H1 (cell line): ENCODE measurements at regions not wholly inside any gene's neighbourhood (a gene's known extent, or its start where the extent isn't known, plus 50 kb on each side); places are given as distances from the start of the nearest gene placed in this dataset.

Experiments used
- CTCF ChIA-PET: fragments of 300-600 bp; sonication (Branson Sonifier 250); formaldehyde crosslinking; loops from one replicate; lab custom pipeline; 2021; ENCODE audit not compliant: partially characterized antibody; lab: Charles Lee
- POLR2A ChIA-PET: fragments of 300-600 bp; sonication (Branson Sonifier 250); formaldehyde crosslinking; loops from one replicate; lab custom pipeline; 2021; ENCODE audit warnings: inconsistent platforms; ENCODE audit not compliant: partially characterized antibody; lab: Charles Lee
- DNase-seq, 2 experiments: peaks; one replicate each; pipeline versions ENCODE4 v3.0.0 to v3.0.0-alpha.2; 2010 to 2022; ENCODE audit warnings: low spot score in 2 of 2, low read depth in 1 of 2, mixed read lengths in 1 of 2
- FAIRE-seq: peaks from 2 replicates; lab custom pipeline; 2011; peaks lifted over from hg19 to GRCh38; lab: Jason Lieb, UNC
- H2AFZ ChIP-seq: 2 replicates; pipeline ENCODE4 v1.8.1; 2012; ENCODE audit warnings: low read length, inconsistent platforms
- H2AK5ac ChIP-seq: 2 replicates; pipeline ENCODE4 v1.6.1; 2013; ENCODE audit warnings: low read depth, low read length
- H2BK120ac ChIP-seq: replicated peaks from 2 replicates; pipeline ENCODE3; 2013; ENCODE audit warnings: low read depth, low read length, inconsistent platforms
- H2BK12ac ChIP-seq: 2 replicates; pipeline ENCODE4 v1.6.1; 2013; ENCODE audit warnings: low read depth, low read length
- H2BK15ac ChIP-seq: 2 replicates; pipeline ENCODE4 v1.6.1; 2013; ENCODE audit warnings: low read length
- H2BK20ac ChIP-seq: 2 replicates; pipeline ENCODE4 v1.6.1; 2013; ENCODE audit warnings: low read length
- H2BK5ac ChIP-seq: 2 replicates; pipeline ENCODE4 v1.6.1; 2013; ENCODE audit warnings: low read depth, low read length
- H3K14ac ChIP-seq: 2 replicates; pipeline ENCODE4 v1.6.1; 2013; ENCODE audit warnings: inconsistent platforms; ENCODE audit not compliant: insufficient read length
- H3K18ac ChIP-seq: 2 replicates; pipeline ENCODE4 v1.6.1; 2013; ENCODE audit warnings: low read length; ENCODE audit errors: extremely low read depth
- H3K23ac ChIP-seq: 2 replicates; pipeline ENCODE4 v1.6.1; 2013; ENCODE audit warnings: inconsistent platforms; ENCODE audit not compliant: insufficient read length
- H3K23me2 ChIP-seq: 2 replicates; pipeline ENCODE4 v1.6.1; 2013; ENCODE audit warnings: low read depth, low read length
- H3K27ac ChIP-seq: 2 replicates; pipeline ENCODE4 v1.6.1; 2011; ENCODE audit warnings: low read depth, low read length, inconsistent platforms
- H3K27me3 ChIP-seq, 4 experiments: replicated peaks in 1 of 4; 1 replicate in 1 of 4; 2 replicates in 3 of 4; pipeline versions ENCODE4 v1.6.1 to v1.8.1; 2011 to 2013; ENCODE audit warnings: low read length in 3 of 4, mild to moderate bottlenecking in 3 of 4, inconsistent platforms in 2 of 4, mixed read lengths in 2 of 4, moderate library complexity in 1 of 4; ENCODE audit not compliant: control insufficient read depth in 3 of 4, insufficient read depth in 3 of 4; ENCODE audit errors: extremely low read depth in 1 of 4
- H3K36me3 ChIP-seq, 4 experiments: 2 replicates each; pipeline versions ENCODE4 v1.6.1 to v1.8.1; 2011 to 2013; ENCODE audit warnings: mild to moderate bottlenecking in 4 of 4, low read length in 3 of 4, moderate library complexity in 2 of 4, control low read depth in 1 of 4, inconsistent platforms in 1 of 4; ENCODE audit not compliant: insufficient read depth in 4 of 4, control insufficient read depth in 2 of 4
- H3K4ac ChIP-seq: replicated peaks from 2 replicates; pipeline ENCODE3; 2013; ENCODE audit warnings: low read length, low read depth, mixed read lengths, inconsistent platforms; ENCODE audit not compliant: insufficient read length
- H3K4me1 ChIP-seq, 4 experiments: replicated peaks in 1 of 4; 1 replicate in 1 of 4; 2 replicates in 3 of 4; pipeline versions ENCODE4 v1.6.1 to v1.8.1; 2011 to 2013; ENCODE audit warnings: low read length in 3 of 4, inconsistent platforms in 2 of 4, mixed read lengths in 1 of 4; ENCODE audit not compliant: insufficient read depth in 4 of 4, control insufficient read depth in 3 of 4
- H3K4me2 ChIP-seq, 2 experiments: 2 replicates each; pipeline versions ENCODE4 v1.6.1 to v1.8.1; 2011 to 2013; ENCODE audit warnings: low read depth in 2 of 2, low read length in 2 of 2, control low read depth in 1 of 2, inconsistent platforms in 1 of 2, mild to moderate bottlenecking in 1 of 2; ENCODE audit not compliant: insufficient read depth in 1 of 2
- H3K4me3 ChIP-seq, 4 experiments: fragments of 200-600, 300-600 bp in 1 of 4; sonication (generic), shearing (Covaris generic), sonication (Bioruptor Twin) in 1 of 4; 2 replicates each; pipeline versions ENCODE4 v1.5.1 to v1.8.1; 2011 to 2016; ENCODE audit warnings: low read length in 4 of 4, low read depth in 3 of 4, control low read depth in 2 of 4, inconsistent platforms in 2 of 4, mild to moderate bottlenecking in 2 of 4, mixed read lengths in 1 of 4, moderate library complexity in 1 of 4; ENCODE audit not compliant: insufficient read depth in 2 of 4; ENCODE audit errors: extremely low read depth in 1 of 4
- H3K56ac ChIP-seq: replicated peaks from 2 replicates; pipeline ENCODE3; 2013; ENCODE audit warnings: low read depth, mild to moderate bottlenecking, mixed read lengths, low read length, inconsistent platforms; ENCODE audit not compliant: insufficient read length
- H3K79me1 ChIP-seq: 2 replicates; pipeline ENCODE4 v1.6.1; 2013; ENCODE audit warnings: low read depth, low read length, control low read depth
- H3K79me2 ChIP-seq, 2 experiments: 2 replicates each; pipeline versions ENCODE4 v1.6.1 to v1.8.1; 2012 to 2013; ENCODE audit warnings: low read length in 2 of 2, mild to moderate bottlenecking in 2 of 2, inconsistent platforms in 1 of 2; ENCODE audit not compliant: insufficient read depth in 2 of 2, control insufficient read depth in 1 of 2
- H3K9ac ChIP-seq, 4 experiments: replicated peaks in 1 of 4; 1 replicate in 1 of 4; 2 replicates in 3 of 4; pipeline versions ENCODE4 v1.6.1 to v1.8.1; 2011 to 2013; ENCODE audit warnings: low read depth in 3 of 4, low read length in 3 of 4, control low read depth in 2 of 4, mild to moderate bottlenecking in 2 of 4, moderate library complexity in 2 of 4, inconsistent platforms in 1 of 4; ENCODE audit errors: extremely low read depth in 1 of 4
- H3K9me3 ChIP-seq, 2 experiments: 2 replicates each; pipeline versions ENCODE4 v1.6.1 to v1.8.1; 2012 to 2013; ENCODE audit warnings: mild to moderate bottlenecking in 2 of 2, moderate library complexity in 2 of 2, control low read depth in 1 of 2, inconsistent platforms in 1 of 2, low read depth in 1 of 2, low read length in 1 of 2, mixed read lengths in 1 of 2; ENCODE audit not compliant: insufficient read depth in 2 of 2
- H4K20me1 ChIP-seq, 2 experiments: replicated peaks in 1 of 2; 2 replicates each; pipeline versions ENCODE3 to v1.8.1; 2011 to 2013; ENCODE audit warnings: inconsistent platforms in 2 of 2, low read length in 2 of 2, mild to moderate bottlenecking in 1 of 2; ENCODE audit not compliant: insufficient read depth in 2 of 2, control insufficient read depth in 1 of 2
- H4K5ac ChIP-seq: 2 replicates; pipeline ENCODE4 v1.6.1; 2013; ENCODE audit warnings: low read length, low read depth, mixed read lengths, inconsistent platforms; ENCODE audit not compliant: insufficient read length
- H4K8ac ChIP-seq: 2 replicates; pipeline ENCODE4 v1.8.0; 2013; ENCODE audit warnings: mild to moderate bottlenecking, moderate library complexity, low read length, inconsistent platforms; ENCODE audit not compliant: insufficient read depth; ENCODE audit errors: extremely low read depth
- H4K91ac ChIP-seq: replicated peaks from 2 replicates; pipeline ENCODE3; 2013; ENCODE audit warnings: low read length, mixed read lengths, inconsistent platforms; ENCODE audit not compliant: insufficient read length
- BRCA1 ChIP-seq: IDR thresholded peaks from 2 replicates; pipeline ENCODE4 v1.6.1; 2012; ENCODE audit warnings: low read depth, low read length, improper control_type of control experiment
- JUND ChIP-seq: IDR thresholded peaks from 2 replicates; pipeline ENCODE4 v1.6.1; 2011; ENCODE audit warnings: mild to moderate bottlenecking, improper control_type of control experiment, low read length
- SRF ChIP-seq: IDR thresholded peaks from 2 replicates; pipeline ENCODE4 v1.6.1; 2011; ENCODE audit warnings: mild to moderate bottlenecking, low read depth, low read length, moderate library complexity
- TBP ChIP-seq: IDR thresholded peaks from 2 replicates; pipeline ENCODE4 v1.6.1; 2011; ENCODE audit warnings: low read depth, low read length, improper control_type of control experiment
- WGBS, 2 experiments: shearing (Covaris generic) in 1 of 2; methylation state at CpG; one replicate each; pipeline versions ENCODE4 v1.1.6 to v1.1.7; 2013 to 2015; ENCODE audit warnings: low lambda C conversion rate in 2 of 2, mixed read lengths in 2 of 2, inconsistent platforms in 1 of 2, low coverage in 1 of 2, missing lambda C conversion rate in 1 of 2; ENCODE audit not compliant: insufficient replicate concordance in 2 of 2, insufficient coverage in 1 of 2, insufficient read length in 1 of 2; ENCODE audit errors: extremely low coverage in 1 of 2, missing lambda C conversion rate in 1 of 2; 5-methylcytosine and 5-hydroxymethylcytosine counted together
- TF ChIP-seq, protein P1 (sequence below): IDR thresholded peaks from 2 replicates; pipeline ENCODE4 v1.6.1; 2012; ENCODE audit warnings: inconsistent platforms

DNA sequence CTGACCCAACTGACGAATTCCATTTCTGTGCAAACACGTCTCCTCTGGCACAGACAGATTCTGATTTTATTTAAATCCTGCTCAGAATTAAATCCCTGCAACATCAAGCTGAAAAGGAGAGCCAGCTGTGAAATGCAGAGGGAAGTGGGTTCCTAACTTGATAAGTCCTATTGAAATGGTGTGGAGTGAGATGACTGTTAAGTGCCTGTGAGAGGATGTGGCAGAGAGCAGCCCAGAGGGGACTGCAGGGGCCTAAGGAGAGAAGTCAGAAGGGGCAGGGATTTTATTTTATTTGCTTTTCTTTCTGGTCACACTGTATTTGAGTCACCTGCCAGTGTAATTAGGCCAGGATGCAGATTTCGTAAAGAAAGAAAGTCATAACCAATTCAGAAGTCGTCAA, 277.4 kb downstream of the NKX6-1 start:
- Histone ChIP-seq H2AFZ (no peak overlapping the region), H3K14ac (no peak overlapping the region), H2BK12ac (no peak overlapping the region), H2BK120ac (no peak overlapping the region), H3K9ac (no peak overlapping the region), H2BK20ac (no peak overlapping the region), H3K27me3 (no peaks in the 10 kb centered on the region; a peak in 1 of 7 replicates), H2AK5ac (no peak overlapping the region), H3K4me3 (no peak overlapping the region), H3K79me1 (no peaks in the 10 kb centered on the region), H3K4me1 (peaks cover 0 to 13% (median 8%) of the 10 kb centered on the region in 4 experiments; a peak in 5 of 7 replicates), H3K18ac (no peak overlapping the region), H3K79me2 (no peaks in the 10 kb centered on the region), H4K5ac (no peak overlapping the region), H4K8ac (no peak overlapping the region), H3K23me2 (no peaks in the 10 kb centered on the region), H3K4ac (no peak overlapping the region), H4K91ac (no peak overlapping the region), H3K36me3 (no peaks in the 10 kb centered on the region), H3K23ac (no peak overlapping the region), H2BK15ac (no peak overlapping the region), H3K27ac (no peak overlapping the region), H3K56ac (no peak overlapping the region), H3K4me2 (no peak overlapping the region), H2BK5ac (no peak overlapping the region), H4K20me1 (no peaks in the 10 kb centered on the region), H3K9me3 (no peaks in the 10 kb centered on the region)
- TF ChIP-seq TBP (no peak), SRF (no peak), JUND (no peak), BRCA1 (no peak)
- TF ChIP-seq, protein P1, sequence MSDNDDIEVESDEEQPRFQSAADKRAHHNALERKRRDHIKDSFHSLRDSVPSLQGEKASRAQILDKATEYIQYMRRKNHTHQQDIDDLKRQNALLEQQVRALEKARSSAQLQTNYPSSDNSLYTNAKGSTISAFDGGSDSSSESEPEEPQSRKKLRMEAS = no peak
- ChIA-PET POLR2A (no interaction called here), CTCF (interaction anchor here (1.1 kb wide), 1 partner anchor 230 kb away, joined by 3 read pairs; no protein-coding TSS in a partner anchor)
- DNase-seq (no peak), FAIRE-seq (no peak)
- WGBS, 2 experiments = 87% methylated on average over 4 of the region's 4 CpGs; no CpG with 5 or more reads in 1 of the 2 experiments
